Skin epidermis (tissue), 12 donors: ENCODE measurements at regions not wholly inside any gene's neighbourhood (a gene's known extent, or its start where the extent isn't known, plus 50 kb on each side); places are given as distances from the start of the nearest gene placed in this dataset.
"Not testable (repeated sequence)": the region's sequence is repeated elsewhere in the genome, so short reads cannot be mapped to it uniquely, and the experiment has no call there.

Source experiments
- H3K27ac ChIP-seq, 21 experiments: fragments of 200-600 bp; sonication (generic) in 11 of 21; one replicate each; pipeline ENCODE4 v1.5.0; 2020; ENCODE audit warnings: mild to moderate bottlenecking in 3 of 21, inconsistent platforms in 2 of 21, moderate library complexity in 2 of 21
- H3K4me3 ChIP-seq, 7 experiments: fragments of 200-600 bp; sonication (generic) in 2 of 7; one replicate each; pipeline ENCODE4 v1.5.0; 2020; ENCODE audit warnings: inconsistent platforms in 2 of 7, mild to moderate bottlenecking in 2 of 7, moderate library complexity in 1 of 7

GRCh38 chr5:45037927-45038326 is 229.2 kb downstream of the MRPS30 start:
- no peak overlapping the region for H3K4me3 ChIP-seq
- H3K27ac ChIP-seq = no peak overlapping the region

- H3K4me3 ChIP-seq = no peak overlapping the region
- H3K27ac ChIP-seq = no peak overlapping the region
Observed at GRCh38 chr5:45038366-45038987, 229.7 kb downstream of the MRPS30 start.

- no peak overlapping the region for H3K27ac ChIP-seq
- no peak overlapping the region for H3K4me3 ChIP-seq
Observed at GRCh38 chr5:45042283-45042682, 233.5 kb downstream of the MRPS30 start.

DNA sequence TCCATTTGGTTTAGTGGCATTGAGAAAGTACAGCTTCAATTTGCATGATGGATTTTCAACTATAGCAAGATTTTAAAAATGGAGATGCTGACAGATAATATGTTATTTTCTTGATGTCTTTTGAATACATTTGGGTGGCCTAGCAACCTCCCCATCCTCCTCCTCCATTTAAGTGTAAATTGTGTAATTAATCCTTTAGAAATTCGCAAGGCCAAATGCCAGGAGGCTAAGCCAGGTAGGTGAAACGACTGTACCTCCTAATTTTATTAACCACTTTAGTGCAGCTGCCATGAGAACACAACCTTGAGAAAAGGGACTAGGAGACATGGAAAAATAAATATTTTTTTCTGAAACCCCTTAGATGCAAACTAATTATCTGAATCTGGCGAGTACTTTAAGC is 248.8 kb downstream of the MRPS30 start:
- Histone ChIP-seq H3K4me3 (no peak overlapping the region), H3K27ac (no peak overlapping the region)

- Histone ChIP-seq H3K27ac (no peak overlapping the region), H3K4me3 (no peak overlapping the region)
Observed at GRCh38 chr5:45060724-45061123, 252.0 kb downstream of the MRPS30 start.

DNA sequence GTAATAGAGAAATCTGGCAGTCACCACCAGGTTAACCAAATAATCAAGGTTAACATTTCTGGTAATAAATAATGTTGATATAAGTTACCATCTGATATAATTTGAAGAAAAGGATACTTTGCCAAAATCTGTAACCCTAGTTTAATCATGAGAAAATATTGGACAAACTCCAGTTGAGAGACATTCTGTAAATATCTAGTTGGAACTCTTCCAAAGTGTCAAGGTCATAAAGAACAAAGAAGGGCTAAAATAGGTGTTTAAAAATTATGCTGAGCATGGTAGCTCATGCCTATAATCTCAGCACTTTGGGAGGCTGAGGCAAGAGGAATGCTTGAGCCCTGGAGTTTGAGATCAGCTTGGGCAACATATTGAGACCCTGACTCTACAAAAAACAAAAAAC is 253.3 kb downstream of the MRPS30 start:
- Histone ChIP-seq H3K4me3 (no peak overlapping the region), H3K27ac (no peak overlapping the region)

- Histone ChIP-seq H3K27ac (no peak overlapping the region), H3K4me3 (no peak overlapping the region)
Observed at GRCh38 chr5:45081082-45081481, 272.3 kb downstream of the MRPS30 start.

DNA sequence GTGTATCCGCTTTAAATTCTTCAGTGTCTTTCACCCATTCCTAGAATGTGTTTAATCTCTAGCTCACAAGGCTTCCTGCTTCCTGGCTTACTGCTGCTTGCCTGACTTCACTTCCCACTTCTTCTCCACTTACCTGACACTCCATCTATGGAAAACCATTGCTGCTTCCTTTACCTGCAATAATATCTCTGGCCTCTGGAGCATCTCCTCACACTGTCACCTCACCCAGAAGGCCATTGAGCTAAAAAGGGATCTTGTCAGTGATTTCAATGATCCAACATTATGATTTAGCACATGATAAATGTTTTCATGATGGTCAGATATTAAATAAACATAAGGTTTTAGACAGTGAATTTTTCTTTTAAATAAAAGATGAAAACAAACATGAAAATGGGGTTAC is 281.1 kb downstream of the MRPS30 start:
- Histone ChIP-seq H3K27ac (no peak overlapping the region), H3K4me3 (no peak overlapping the region)

- H3K27ac ChIP-seq = no peak overlapping the region
Observed at GRCh38 chr5:45093377-45093776, 284.6 kb downstream of the MRPS30 start.

GRCh38 chr5:45094876-45095440 is 286.2 kb downstream of the MRPS30 start:
- H3K27ac ChIP-seq = no peak overlapping the region
- no peak overlapping the region for H3K4me3 ChIP-seq

More at GRCh38 chr5:45093377-45093776, 284.6 kb downstream of the MRPS30 start:
- no peak overlapping the region for H3K4me3 ChIP-seq

- H3K27ac ChIP-seq = no peak overlapping the region
Observed at GRCh38 chr5:45098483-45098882, 289.7 kb downstream of the MRPS30 start.

GRCh38 chr5:45101146-45101545 is 292.4 kb downstream of the MRPS30 start:
- Histone ChIP-seq H3K4me3 (no peak overlapping the region), H3K27ac (no peak overlapping the region)

More at GRCh38 chr5:45098483-45098882, 289.7 kb downstream of the MRPS30 start:
- no peak overlapping the region for H3K4me3 ChIP-seq

- Histone ChIP-seq H3K27ac (no peak overlapping the region), H3K4me3 (no peak overlapping the region)
Observed at GRCh38 chr5:45105491-45105994, 296.8 kb downstream of the MRPS30 start.

DNA sequence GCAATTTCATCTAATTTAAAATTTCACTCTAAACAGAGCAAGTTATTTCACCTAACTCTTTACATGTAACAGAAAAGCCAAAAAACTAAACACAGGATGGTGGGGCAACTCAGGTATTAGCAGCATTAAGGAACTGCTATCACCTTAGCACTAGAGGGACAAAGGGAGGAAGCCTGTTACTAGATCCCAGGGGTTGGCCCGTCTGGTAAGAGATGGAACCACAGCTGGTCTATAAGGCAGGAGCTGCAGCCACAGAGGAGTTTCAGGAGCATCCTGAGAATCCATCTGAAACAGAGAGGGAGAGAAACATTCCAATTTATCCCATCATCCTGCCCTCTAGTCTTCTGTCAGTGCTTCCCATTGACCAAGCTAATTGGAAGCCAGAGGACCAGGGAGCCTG is 300.3 kb downstream of the MRPS30 start:
- H3K27ac ChIP-seq = no peak overlapping the region
- no peak overlapping the region for H3K4me3 ChIP-seq

- Histone ChIP-seq H3K27ac (no peak overlapping the region), H3K4me3 (no peak overlapping the region)
Observed at GRCh38 chr5:45109636-45110035, 300.9 kb downstream of the MRPS30 start.

DNA sequence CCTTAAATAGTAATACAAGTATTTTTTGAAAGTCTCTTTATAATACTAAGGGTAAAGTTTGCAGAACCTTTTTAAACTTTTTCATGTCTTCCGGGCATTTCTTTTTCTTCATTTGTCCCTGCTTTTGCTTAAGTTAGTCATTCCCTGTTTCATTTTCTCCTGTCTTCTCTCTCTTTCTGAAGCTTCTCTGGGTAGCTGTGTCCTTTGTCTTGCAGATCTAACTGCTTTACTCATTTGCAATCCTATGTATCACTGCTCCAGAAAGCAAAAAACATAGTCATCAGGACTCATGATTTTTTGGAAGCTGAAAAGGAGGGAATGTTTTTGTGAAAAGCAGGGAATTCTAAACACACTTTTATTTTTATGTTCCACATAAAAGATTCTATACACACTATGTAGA is 301.7 kb downstream of the MRPS30 start:
- no peak overlapping the region for H3K4me3 ChIP-seq
- no peak overlapping the region for H3K27ac ChIP-seq

DNA sequence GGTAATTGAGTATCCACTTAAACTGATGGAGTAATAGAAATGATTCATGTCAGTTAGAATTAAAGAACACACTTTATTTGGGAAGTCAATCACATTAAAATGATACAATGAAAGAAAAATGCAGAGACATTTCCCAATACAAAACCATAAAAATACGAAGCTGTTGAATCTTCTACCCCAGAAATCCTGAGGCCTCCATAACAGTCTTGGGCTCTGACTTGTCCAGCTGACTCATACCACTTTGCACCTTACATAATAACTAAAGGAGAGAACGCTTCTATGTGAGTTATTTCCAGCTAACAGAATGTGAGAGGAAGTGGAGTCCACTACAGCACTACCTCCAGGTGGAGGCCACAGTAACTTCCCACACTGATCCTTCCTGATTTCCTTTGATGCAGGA is 305.0 kb downstream of the MRPS30 start:
- Histone ChIP-seq H3K4me3 (no peak overlapping the region), H3K27ac (no peak overlapping the region)

DNA sequence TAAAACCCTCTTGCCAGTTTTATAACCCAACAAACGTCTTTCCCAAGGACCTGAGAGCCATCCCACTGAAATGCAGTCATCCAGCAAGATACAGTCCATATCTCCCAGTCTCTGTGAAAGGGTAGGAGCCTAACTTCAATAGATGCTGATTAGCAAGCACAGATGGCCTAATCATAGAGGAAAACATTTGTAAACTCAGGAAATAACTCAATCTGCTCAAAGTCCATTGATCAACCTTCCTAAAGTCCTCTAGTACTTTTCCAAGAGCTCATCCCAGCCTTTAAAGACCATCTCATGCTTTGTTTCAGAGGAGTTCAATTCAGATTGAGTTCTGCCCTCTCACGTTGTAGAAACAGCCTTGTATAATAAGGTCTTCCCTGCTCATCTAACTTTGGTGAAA is 324.2 kb downstream of the MRPS30 start:
- Histone ChIP-seq H3K4me3 (no peak overlapping the region), H3K27ac (no peak overlapping the region)

- Histone ChIP-seq H3K4me3 (no peak overlapping the region), H3K27ac (no peak overlapping the region)
Observed at GRCh38 chr5:45162974-45163373, 354.2 kb downstream of the MRPS30 start.

DNA sequence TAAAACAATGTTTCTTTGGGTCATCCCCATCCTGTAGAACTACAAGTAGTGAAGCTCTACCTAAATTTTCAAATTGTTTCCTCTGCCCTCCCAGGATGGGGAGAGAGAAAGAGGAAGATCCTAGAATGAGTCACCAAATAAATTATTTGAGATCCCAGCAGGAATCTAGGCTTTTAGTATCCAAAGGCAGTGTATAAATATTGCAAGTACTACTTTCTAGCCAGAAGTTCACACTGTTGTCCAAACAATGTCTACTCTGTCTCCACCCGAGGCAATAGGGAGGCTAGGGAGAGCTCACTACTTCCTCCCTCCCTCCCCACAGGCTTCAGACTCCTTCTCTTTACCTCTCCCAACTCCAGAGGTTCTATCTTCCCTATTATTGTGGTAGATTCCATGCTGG is 362.8 kb downstream of the MRPS30 start:
- Histone ChIP-seq H3K27ac (no peak overlapping the region), H3K4me3 (no peak overlapping the region)

DNA sequence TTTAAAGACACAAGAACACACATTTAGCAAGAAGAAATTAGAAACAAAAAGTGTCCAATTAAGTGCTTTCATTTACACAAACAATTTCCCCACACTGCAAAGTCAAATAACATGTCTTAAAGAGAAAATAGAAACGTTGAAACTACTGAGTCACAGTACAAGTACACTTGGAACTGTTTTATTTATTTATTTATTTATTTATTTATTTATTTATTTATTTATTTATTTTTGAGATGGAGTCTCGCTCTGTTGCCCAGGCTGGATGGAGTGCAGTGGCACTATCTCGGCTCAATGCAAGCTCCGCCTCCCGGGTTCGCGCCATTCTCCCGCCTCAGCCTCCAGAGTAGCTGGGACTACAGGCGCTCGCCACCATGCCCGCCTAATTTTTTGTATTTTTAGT is 363.9 kb downstream of the MRPS30 start:
- not testable (repeated sequence) for H3K4me3 ChIP-seq, H3K27ac ChIP-seq

GRCh38 chr5:45179686-45180085 is 370.9 kb downstream of the MRPS30 start:
- Histone ChIP-seq H3K4me3 (no peak overlapping the region), H3K27ac (no peak overlapping the region)
